H9 (cell line): ENCODE measurements at regions not wholly inside any gene's neighbourhood (a gene's known extent, or its start where the extent isn't known, plus 50 kb on each side); places are given as distances from the start of the nearest gene placed in this dataset.

Experiments
- DNase-seq: peaks from one replicate; pipeline ENCODE4 v3.0.0-alpha.2; 2017
- H2AFZ ChIP-seq: one replicate; pipeline ENCODE4 v1.6.1; 2013; ENCODE audit warnings: mild to moderate bottlenecking, low read length, control low read depth, moderate library complexity
- H2AK5ac ChIP-seq: 2 replicates; pipeline ENCODE4 v1.6.1; 2013; ENCODE audit warnings: low read length, control low read depth, mixed read lengths; ENCODE audit not compliant: insufficient read length
- H2BK120ac ChIP-seq: one replicate; pipeline ENCODE4 v1.6.1; 2013; ENCODE audit warnings: low read depth, mild to moderate bottlenecking, low read length, control low read depth, inconsistent platforms; ENCODE audit not compliant: poor library complexity, severe bottlenecking
- H2BK12ac ChIP-seq: 2 replicates; pipeline ENCODE4 v1.6.1; 2013; ENCODE audit warnings: low read length, control low read depth, mixed read lengths, low read depth; ENCODE audit not compliant: insufficient read length
- H2BK15ac ChIP-seq: 2 replicates; pipeline ENCODE4 v1.6.1; 2013; ENCODE audit warnings: low read depth, low read length, control low read depth
- H2BK20ac ChIP-seq: one replicate; pipeline ENCODE4 v1.6.1; 2013; ENCODE audit warnings: low read depth, mild to moderate bottlenecking, low read length, control low read depth, inconsistent platforms; ENCODE audit not compliant: poor library complexity, severe bottlenecking
- H2BK5ac ChIP-seq: 2 replicates; pipeline ENCODE4 v1.6.1; 2013; ENCODE audit warnings: low read length, control low read depth, mixed read lengths; ENCODE audit not compliant: insufficient read length
- H3K14ac ChIP-seq: 2 replicates; pipeline ENCODE4 v1.6.1; 2013; ENCODE audit warnings: low read length, control low read depth; ENCODE audit not compliant: insufficient read depth
- H3K18ac ChIP-seq: 2 replicates; pipeline ENCODE4 v1.6.1; 2013; ENCODE audit warnings: low read depth, mild to moderate bottlenecking, mixed read lengths, low read length, control low read depth; ENCODE audit not compliant: insufficient read length
- H3K23ac ChIP-seq: 2 replicates; pipeline ENCODE4 v1.6.1; 2013; ENCODE audit warnings: low read length, control low read depth, mixed read lengths, low read depth; ENCODE audit not compliant: insufficient read length
- H3K23me2 ChIP-seq: 2 replicates; pipeline ENCODE4 v1.6.1; 2013; ENCODE audit warnings: low read depth, mild to moderate bottlenecking, mixed read lengths, low read length, control low read depth; ENCODE audit not compliant: insufficient read length, poor library complexity, severe bottlenecking
- H3K27ac ChIP-seq: 2 replicates; pipeline ENCODE4 v1.5.1; 2013; ENCODE audit warnings: low read length, control low read depth, mixed read lengths, low read depth; ENCODE audit not compliant: insufficient read length
- H3K27me3 ChIP-seq: 2 replicates; pipeline ENCODE4 v1.6.1; 2013; ENCODE audit warnings: low read length, control low read depth, inconsistent platforms; ENCODE audit not compliant: insufficient read depth
- H3K4ac ChIP-seq: 2 replicates; pipeline ENCODE4 v1.6.1; 2013; ENCODE audit warnings: low read depth, mild to moderate bottlenecking, control low read depth, inconsistent platforms, low read length, moderate library complexity
- H3K4me1 ChIP-seq: 2 replicates; pipeline ENCODE4 v1.6.1; 2013; ENCODE audit warnings: low read length, control low read depth, inconsistent platforms; ENCODE audit not compliant: insufficient read depth
- H3K4me2 ChIP-seq: 2 replicates; pipeline ENCODE4 v1.6.1; 2013; ENCODE audit warnings: low read length, control low read depth, mixed read lengths; ENCODE audit not compliant: insufficient read length, insufficient read depth
- H3K56ac ChIP-seq: 2 replicates; pipeline ENCODE4 v1.6.1; 2013; ENCODE audit warnings: low read depth, mild to moderate bottlenecking, mixed read lengths, low read length, control low read depth; ENCODE audit not compliant: insufficient read length
- H3K79me1 ChIP-seq: 2 replicates; pipeline ENCODE4 v1.6.1; 2013; ENCODE audit warnings: low read depth, mild to moderate bottlenecking, moderate library complexity, low read length, control low read depth, inconsistent platforms; ENCODE audit not compliant: insufficient read depth, poor library complexity, severe bottlenecking
- H3K79me2 ChIP-seq: 2 replicates; pipeline ENCODE4 v1.6.1; 2013; ENCODE audit warnings: low read length, control low read depth, inconsistent platforms; ENCODE audit not compliant: insufficient read depth
- H3K9ac ChIP-seq: 2 replicates; pipeline ENCODE4 v1.6.1; 2013; ENCODE audit warnings: low read length, control low read depth, mixed read lengths; ENCODE audit not compliant: insufficient read length; ENCODE audit errors: extremely low read depth
- H3K9me3 ChIP-seq: one replicate; pipeline ENCODE4 v1.6.1; 2013; ENCODE audit warnings: low read depth, low read length, inconsistent platforms; ENCODE audit not compliant: control insufficient read depth
- H3T11ph ChIP-seq: one replicate; pipeline ENCODE4 v1.6.1; 2013; ENCODE audit warnings: mild to moderate bottlenecking, low read length, control low read depth, inconsistent platforms
- H4K20me1 ChIP-seq: one replicate; pipeline ENCODE4 v1.6.1; 2013; ENCODE audit not compliant: control insufficient read depth, insufficient read length, insufficient read depth
- H4K5ac ChIP-seq: 2 replicates; pipeline ENCODE4 v1.6.1; 2013; ENCODE audit warnings: low read depth, mild to moderate bottlenecking, mixed read lengths, low read length, control low read depth; ENCODE audit not compliant: insufficient read length
- H4K8ac ChIP-seq: replicated peaks from 2 replicates; pipeline ENCODE4 v1.6.1; 2013; ENCODE audit warnings: low read length, control low read depth, mixed read lengths, low read depth; ENCODE audit not compliant: insufficient read length
- H4K91ac ChIP-seq: 2 replicates; pipeline ENCODE4 v1.6.1; 2013; ENCODE audit warnings: low read depth, mild to moderate bottlenecking, moderate library complexity, mixed read lengths, low read length, control low read depth; ENCODE audit not compliant: insufficient read length
- H3K27ac Mint-ChIP-seq, 3 experiments: 2 replicates in 2 of 3; 3 replicates in 1 of 3; pipeline ENCODE4 v1.8.0; 2020 to 2021; ENCODE audit warnings: mixed read lengths in 3 of 3, mild to moderate bottlenecking in 1 of 3, moderate library complexity in 1 of 3
- H3K27me3 Mint-ChIP-seq: 2 replicates; pipeline ENCODE4 v1.8.0; 2021; ENCODE audit warnings: low read depth, mild to moderate bottlenecking, moderate library complexity, mixed read lengths
- H3K36me3 Mint-ChIP-seq, 3 experiments: 2 replicates in 2 of 3; 3 replicates in 1 of 3; pipeline ENCODE4 v1.8.0; 2020 to 2021; ENCODE audit warnings: low read depth in 3 of 3, mixed read lengths in 3 of 3; ENCODE audit not compliant: insufficient read depth in 1 of 3
- H3K4me1 Mint-ChIP-seq, 2 experiments: 2 replicates each; pipeline ENCODE4 v1.8.0; 2020; ENCODE audit warnings: mixed read lengths in 2 of 2
- H3K4me3 Mint-ChIP-seq, 2 experiments: 2 replicates in 1 of 2; 3 replicates in 1 of 2; pipeline ENCODE4 v1.8.0; 2020 to 2021; ENCODE audit warnings: mild to moderate bottlenecking in 2 of 2, mixed read lengths in 2 of 2, moderate library complexity in 1 of 2
- H3K9me3 Mint-ChIP-seq, 2 experiments: 2 replicates in 1 of 2; 3 replicates in 1 of 2; pipeline ENCODE4 v1.8.0; 2020; ENCODE audit warnings: mild to moderate bottlenecking in 2 of 2, mixed read lengths in 2 of 2, moderate library complexity in 1 of 2
- WGBS: extraction: QIAGEN DNeasy Blood & Tissue Kit; methylation state at CpG from one replicate; pipeline ENCODE4 v1.1.7; 2013; ENCODE audit warnings: missing lambda C conversion rate, low lambda C conversion rate, mixed read lengths; ENCODE audit not compliant: insufficient read length; ENCODE audit errors: extremely low coverage; 5-methylcytosine and 5-hydroxymethylcytosine counted together
- TF ChIP-seq, protein P1 (sequence below): fragments of 200-600 bp; sonication (generic); conservative IDR thresholded peaks from 3 replicates; pipeline ENCODE4 v1.8.0; 2021; ENCODE audit warnings: antibody characterized with exemption, mild to moderate bottlenecking

- H3K36me3 Mint-ChIP-seq: no peaks in the 10 kb centered on the region; a peak in 1 of 7 replicates
These were observed 82.4 kb upstream of the NTRK2 start for GRCh38 chr9:84587153-84587552.

More at GRCh38 chr9:84587153-84587552, 82.4 kb upstream of the NTRK2 start:
- H3T11ph ChIP-seq: no peak overlapping the region
- no peak overlapping the region for H2BK20ac ChIP-seq
- Mint-ChIP-seq H3K27me3 (peaks cover 4% of the 10 kb centered on the region), H3K4me1 (0 out of 4 replicates have a peak, but pooled peaks cover 0 to 3% of the 10 kb centered on the region in 2 experiments), H3K27ac (no peak overlapping the region), H3K4me3 (no peak overlapping the region), H3K9me3 (no peaks in the 10 kb centered on the region)
- no peak overlapping the region for H2BK5ac ChIP-seq
- no peak overlapping the region for H2BK120ac ChIP-seq
- no peaks in the 10 kb centered on the region for H3K4me1 ChIP-seq
- no peaks in the 10 kb centered on the region for H4K20me1 ChIP-seq
- no peak overlapping the region for H2AFZ ChIP-seq
- no peak overlapping the region for H4K91ac ChIP-seq
- H4K8ac ChIP-seq: no peak overlapping the region
- H3K27ac ChIP-seq: no peak overlapping the region
- H3K4ac ChIP-seq: no peak overlapping the region
- H3K23me2 ChIP-seq: no peaks in the 10 kb centered on the region
- H2BK15ac ChIP-seq: no peak overlapping the region
- no peak for DNase-seq
- H3K18ac ChIP-seq: no peak overlapping the region
- no peak overlapping the region for H2AK5ac ChIP-seq
- no peaks in the 10 kb centered on the region for H3K27me3 ChIP-seq
- no peak overlapping the region for H4K5ac ChIP-seq
- H3K9ac ChIP-seq: no peak overlapping the region
- no peaks in the 10 kb centered on the region for H3K9me3 ChIP-seq
- H3K14ac ChIP-seq: no peak overlapping the region
- H2BK12ac ChIP-seq: no peak overlapping the region
- H3K23ac ChIP-seq: no peak overlapping the region
- H3K56ac ChIP-seq: no peak overlapping the region
- H3K79me2 ChIP-seq: no peaks in the 10 kb centered on the region
- H3K4me2 ChIP-seq: no peak overlapping the region
- H3K79me1 ChIP-seq: no peaks in the 10 kb centered on the region
- TF ChIP-seq, protein P1, sequence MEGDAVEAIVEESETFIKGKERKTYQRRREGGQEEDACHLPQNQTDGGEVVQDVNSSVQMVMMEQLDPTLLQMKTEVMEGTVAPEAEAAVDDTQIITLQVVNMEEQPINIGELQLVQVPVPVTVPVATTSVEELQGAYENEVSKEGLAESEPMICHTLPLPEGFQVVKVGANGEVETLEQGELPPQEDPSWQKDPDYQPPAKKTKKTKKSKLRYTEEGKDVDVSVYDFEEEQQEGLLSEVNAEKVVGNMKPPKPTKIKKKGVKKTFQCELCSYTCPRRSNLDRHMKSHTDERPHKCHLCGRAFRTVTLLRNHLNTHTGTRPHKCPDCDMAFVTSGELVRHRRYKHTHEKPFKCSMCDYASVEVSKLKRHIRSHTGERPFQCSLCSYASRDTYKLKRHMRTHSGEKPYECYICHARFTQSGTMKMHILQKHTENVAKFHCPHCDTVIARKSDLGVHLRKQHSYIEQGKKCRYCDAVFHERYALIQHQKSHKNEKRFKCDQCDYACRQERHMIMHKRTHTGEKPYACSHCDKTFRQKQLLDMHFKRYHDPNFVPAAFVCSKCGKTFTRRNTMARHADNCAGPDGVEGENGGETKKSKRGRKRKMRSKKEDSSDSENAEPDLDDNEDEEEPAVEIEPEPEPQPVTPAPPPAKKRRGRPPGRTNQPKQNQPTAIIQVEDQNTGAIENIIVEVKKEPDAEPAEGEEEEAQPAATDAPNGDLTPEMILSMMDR: no peak
- WGBS: no CpG with 5 or more reads among the region's 3 CpGs
